Breast epithelium (tissue), 3 donors: ENCODE measurements at regions not wholly inside any gene's neighbourhood (a gene's known extent, or its start where the extent isn't known, plus 50 kb on each side); places are given as distances from the start of the nearest gene placed in this dataset.

Experiments used
- POLR2A ChIP-seq: fragments of 450-650 bp; IDR thresholded peaks from one replicate; pipeline ENCODE4 v1.6.1; 2016; ENCODE audit warnings: antibody characterized with exemption, mild to moderate bottlenecking, moderate library complexity
- POLR2AphosphoS5 ChIP-seq, 3 donors: sonication (generic); formaldehyde crosslinking; IDR thresholded peaks; one replicate each; pipeline ENCODE4 v1.6.1; 2017; ENCODE audit warnings: antibody characterized with exemption in 3 of 3
- TF ChIP-seq, protein P1 (sequence below), 3 donors: fragments of 450-650 bp; IDR thresholded peaks; one replicate each; pipeline ENCODE4 v1.5.1; 2016 to 2017; ENCODE audit warnings: antibody characterized with exemption in 3 of 3, mild to moderate bottlenecking in 3 of 3, moderate library complexity in 3 of 3

- TF ChIP-seq, protein P1, sequence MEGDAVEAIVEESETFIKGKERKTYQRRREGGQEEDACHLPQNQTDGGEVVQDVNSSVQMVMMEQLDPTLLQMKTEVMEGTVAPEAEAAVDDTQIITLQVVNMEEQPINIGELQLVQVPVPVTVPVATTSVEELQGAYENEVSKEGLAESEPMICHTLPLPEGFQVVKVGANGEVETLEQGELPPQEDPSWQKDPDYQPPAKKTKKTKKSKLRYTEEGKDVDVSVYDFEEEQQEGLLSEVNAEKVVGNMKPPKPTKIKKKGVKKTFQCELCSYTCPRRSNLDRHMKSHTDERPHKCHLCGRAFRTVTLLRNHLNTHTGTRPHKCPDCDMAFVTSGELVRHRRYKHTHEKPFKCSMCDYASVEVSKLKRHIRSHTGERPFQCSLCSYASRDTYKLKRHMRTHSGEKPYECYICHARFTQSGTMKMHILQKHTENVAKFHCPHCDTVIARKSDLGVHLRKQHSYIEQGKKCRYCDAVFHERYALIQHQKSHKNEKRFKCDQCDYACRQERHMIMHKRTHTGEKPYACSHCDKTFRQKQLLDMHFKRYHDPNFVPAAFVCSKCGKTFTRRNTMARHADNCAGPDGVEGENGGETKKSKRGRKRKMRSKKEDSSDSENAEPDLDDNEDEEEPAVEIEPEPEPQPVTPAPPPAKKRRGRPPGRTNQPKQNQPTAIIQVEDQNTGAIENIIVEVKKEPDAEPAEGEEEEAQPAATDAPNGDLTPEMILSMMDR (IDR thresholded peaks at IDR 0.05), result no peak
- no peak for TF ChIP-seq POLR2AphosphoS5 (IDR thresholded peaks at IDR 0.05)
- no peak for TF ChIP-seq POLR2A
Measured at GRCh38 chr2:139403948-139404347, 623.8 kb upstream of the NXPH2 start.
